K562 (cell line): ENCODE measurements at regions not wholly inside any gene's neighbourhood (a gene's known extent, or its start where the extent isn't known, plus 50 kb on each side); places are given as distances from the start of the nearest gene placed in this dataset.
A peak's percentile ranks its signal among the peaks of the same experiment; 100 is the strongest.

Experiments used
- ATAC-seq: fragments of 200-7000 bp; cut with Tn5 transposase; 3 replicates; pipeline ENCODE4 v1.9.1; 2020; ENCODE audit warnings: moderate library complexity
- BruUV-seq: library from RNA; stranded (reverse); fragments of 400-500 nt; replicated peaks from 2 replicates; lab custom pipeline; 2021; lab: Mats Ljungman, UMichigan
- CTCF ChIA-PET: fragments of 300-600 bp; formaldehyde crosslinking; extraction: SDS; loops from one replicate; lab custom pipeline; 2021; ENCODE audit warnings: low intra/inter-chr PET ratio; lab: Yijun Ruan, JAX
- POLR2A ChIA-PET: fragments of 300-600, 350-650 bp; sonication (Branson Sonifier 250); formaldehyde crosslinking; extraction: SDS; loops from one replicate; lab custom pipeline; 2021; ENCODE audit warnings: antibody characterized with exemption, inconsistent platforms; lab: Yijun Ruan, JAX
- DNase-seq, 4 experiments: peaks; one replicate each; pipeline versions ENCODE4 v3.0.0 to v3.0.0-alpha.2; 2011 to 2018; ENCODE audit warnings: low spot score in 3 of 4, mixed read lengths in 3 of 4; ENCODE audit errors: extremely low read depth in 1 of 4
- FAIRE-seq: peaks from 2 replicates; lab custom pipeline; 2011; peaks lifted over from hg19 to GRCh38; lab: Jason Lieb, UNC
- H2AFZ ChIP-seq: 2 replicates; pipeline ENCODE4 v1.6.0; 2011; ENCODE audit warnings: low read depth, low read length, control low read depth, inconsistent platforms
- H3K27ac ChIP-seq: fragments of 200-600 bp; 3 replicates; pipeline ENCODE4 v1.8.0; 2011; ENCODE audit warnings: low read depth, mild to moderate bottlenecking, control low read depth, inconsistent platforms, low read length, moderate library complexity, mixed read lengths; ENCODE audit errors: extremely low read depth
- H3K27me3 ChIP-seq, 2 experiments: fragments of 300-600 bp in 1 of 2; 2 replicates in 1 of 2; 3 replicates in 1 of 2; pipeline versions ENCODE4 v1.6.0 to v1.8.0; 2011; ENCODE audit warnings: inconsistent platforms in 2 of 2, low read length in 2 of 2, mild to moderate bottlenecking in 1 of 2, mixed read lengths in 1 of 2, moderate library complexity in 1 of 2; ENCODE audit not compliant: control insufficient read depth in 2 of 2, insufficient read depth in 2 of 2
- H3K36me3 ChIP-seq: fragments of 300-600 bp; 3 replicates; pipeline ENCODE4 v1.8.0; 2011; ENCODE audit warnings: mild to moderate bottlenecking, low read length, inconsistent platforms; ENCODE audit not compliant: control insufficient read depth, insufficient read depth
- H3K4me1 ChIP-seq, 2 experiments: fragments of 200-600 bp in 1 of 2; replicated peaks in 1 of 2; 2 replicates in 1 of 2; 3 replicates in 1 of 2; pipeline versions ENCODE4 v1.5.1 to v1.8.0; 2011; ENCODE audit warnings: inconsistent platforms in 2 of 2, low read length in 2 of 2, mild to moderate bottlenecking in 1 of 2, mixed read lengths in 1 of 2, moderate library complexity in 1 of 2; ENCODE audit not compliant: control insufficient read depth in 2 of 2, insufficient read depth in 2 of 2
- H3K4me2 ChIP-seq: 2 replicates; pipeline ENCODE4 v1.6.1; 2011; ENCODE audit warnings: low read length, control low read depth, inconsistent platforms, mixed read lengths; ENCODE audit not compliant: insufficient read depth
- H3K4me3 ChIP-seq: fragments of 200-600 bp; sonication (generic), shearing (Covaris generic); 2 replicates; pipeline ENCODE4 v1.5.1; 2016; ENCODE audit warnings: control low read depth, inconsistent platforms
- H3K79me2 ChIP-seq: fragments of 200-600 bp; 3 replicates; pipeline ENCODE4 v1.8.0; 2011; ENCODE audit warnings: low read length, inconsistent platforms; ENCODE audit not compliant: control insufficient read depth, insufficient read depth
- H3K9ac ChIP-seq, 2 experiments: 2 replicates each; pipeline versions ENCODE4 v1.6.0 to v1.6.1; 2011; ENCODE audit warnings: low read depth in 2 of 2, low read length in 2 of 2, control low read depth in 1 of 2, inconsistent platforms in 1 of 2, mild to moderate bottlenecking in 1 of 2, mixed read lengths in 1 of 2; ENCODE audit not compliant: insufficient read depth in 1 of 2
- H3K9me1 ChIP-seq: one replicate; pipeline ENCODE4 v1.6.0; 2011; ENCODE audit warnings: inconsistent platforms, mild to moderate bottlenecking, low read length, moderate library complexity; ENCODE audit not compliant: control insufficient read depth, insufficient read depth
- H3K9me3 ChIP-seq: replicated peaks from 2 replicates; pipeline ENCODE4 v1.5.1; 2011; ENCODE audit warnings: low read depth, low read length, inconsistent platforms; ENCODE audit not compliant: control insufficient read depth, insufficient read depth
- H4K20me1 ChIP-seq: replicated peaks from 2 replicates; pipeline ENCODE4 v1.6.1; 2011; ENCODE audit warnings: low read length, inconsistent platforms, mixed read lengths; ENCODE audit not compliant: control insufficient read depth, insufficient read depth
- ATF7 ChIP-seq: fragments of 450-650 bp; IDR thresholded peaks from 2 replicates; pipeline ENCODE4 v1.7.1; 2014; ENCODE audit warnings: mild to moderate bottlenecking, moderate library complexity
- BCL6 ChIP-seq: fragments of 250-450 bp; sonication (Bioruptor Pico); IDR thresholded peaks from 2 replicates; pipeline ENCODE4 v1.4.0; 2020
- DDX20 ChIP-seq: fragments of 450-650 bp; IDR thresholded peaks from 2 replicates; pipeline ENCODE4 v1.6.1; 2016; ENCODE audit warnings: missing genetic modification characterization, low read depth, mild to moderate bottlenecking, missing compliant biosample characterization, moderate library complexity
- GTF2A2 ChIP-seq: IDR thresholded peaks from 2 replicates; pipeline ENCODE4 v1.6.1; 2016; ENCODE audit warnings: mild to moderate bottlenecking, missing genetic modification characterization, missing compliant biosample characterization
- HDAC8 ChIP-seq: fragments of 450-650 bp; IDR thresholded peaks from 2 replicates; pipeline ENCODE4 v1.6.1; 2016; ENCODE audit warnings: mild to moderate bottlenecking, missing genetic modification characterization, moderate library complexity, missing compliant biosample characterization
- MAFF ChIP-seq: IDR thresholded peaks from 2 replicates; pipeline ENCODE4 v1.6.1; 2012; ENCODE audit warnings: low read length, improper control_type of control experiment
- SAFB2 ChIP-seq: fragments of 200-400 bp; formaldehyde crosslinking; IDR thresholded peaks from 2 replicates; pipeline ENCODE4 v1.6.1; 2018; ENCODE audit warnings: borderline replicate concordance, low read length, low read depth, moderate library complexity; ENCODE audit not compliant: severe bottlenecking
- STAG1 ChIP-seq: sonication (generic); formaldehyde crosslinking; IDR thresholded peaks from 2 replicates; pipeline ENCODE4 v1.5.0; 2020; ENCODE audit warnings: missing genetic modification reagents, borderline replicate concordance
- ZC3H8 ChIP-seq: fragments of 450-650 bp; IDR thresholded peaks from 2 replicates; pipeline ENCODE4 v1.6.1; 2017
- ZNF12 ChIP-seq: sonication (generic); formaldehyde crosslinking; IDR thresholded peaks from 2 replicates; pipeline ENCODE4 v1.4.0; 2020; ENCODE audit warnings: mild to moderate bottlenecking, missing genetic modification reagents
- WGBS: fragments of 100-300 bp; shearing (Covaris generic); methylation state at CpG from one replicate; pipeline ENCODE4 v1.1.6; 2016; ENCODE audit warnings: low coverage, mixed read lengths; ENCODE audit not compliant: insufficient coverage; ENCODE audit errors: missing lambda C conversion rate; 5-methylcytosine and 5-hydroxymethylcytosine counted together
- in situ Hi-C: fragments of 300-500 bp; cut with MboI; formaldehyde crosslinking; loops from 4 replicates; pipeline ENCODE4 v1.15.0; 2018; ENCODE audit warnings: inconsistent platforms, mixed read lengths
- intact Hi-C: fragments of 100-400 bp; cut with micrococcal nuclease; formaldehyde crosslinking; loops from 2 replicates; pipeline ENCODE4 v1.14.2; 2022
- TF ChIP-seq, protein P1 (sequence below): sonication (generic); formaldehyde crosslinking; IDR thresholded peaks from 2 replicates; pipeline ENCODE4 v1.8.1; 2023; ENCODE audit warnings: mild to moderate bottlenecking, missing genetic modification reagents
- TF ChIP-seq, protein P2 (sequence below), 2 experiments: fragments of 450-650 bp in 1 of 2; sonication (generic) in 1 of 2; formaldehyde crosslinking in 1 of 2; IDR thresholded peaks in 1 of 2; conservative IDR thresholded peaks in 1 of 2; 2 replicates each; pipeline versions ENCODE4 v1.6.1 to v1.8.1; 2016 to 2023; ENCODE audit warnings: mild to moderate bottlenecking in 2 of 2, moderate library complexity in 2 of 2, inconsistent platforms in 1 of 2, missing genetic modification reagents in 1 of 2

DNA sequence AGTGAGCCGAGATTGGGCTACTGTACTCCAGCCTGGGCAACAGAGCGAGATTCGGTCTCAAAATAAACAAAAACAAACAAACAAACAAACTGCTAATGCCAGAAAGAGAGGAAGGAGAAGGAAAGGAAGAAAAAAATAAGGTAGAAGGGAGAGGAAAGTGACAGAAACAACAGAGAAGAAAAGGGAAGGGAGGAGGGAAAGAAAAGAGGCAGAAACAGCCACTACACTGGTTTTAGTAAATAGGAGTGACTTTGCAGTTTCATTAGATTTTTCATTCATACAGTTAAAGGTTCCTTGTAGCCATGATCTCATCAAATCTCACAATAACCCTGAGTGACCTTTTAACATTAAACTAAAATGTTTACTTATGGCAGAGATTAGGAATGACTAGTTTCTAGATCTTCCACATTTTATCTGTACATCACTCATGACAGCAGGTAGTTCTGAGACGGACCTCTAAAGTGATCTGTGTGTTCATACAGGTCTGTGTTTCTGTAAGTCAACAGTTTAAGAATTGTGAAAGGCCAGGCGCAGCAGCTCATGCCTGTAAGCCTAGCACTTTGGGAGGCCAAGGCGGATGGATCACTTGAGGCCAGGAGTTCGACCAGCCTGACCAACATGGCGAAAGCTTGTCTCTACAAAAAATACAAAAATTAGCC lies 191.3 kb upstream of the KLF14 start (continued):
- TF ChIP-seq, protein P1, sequence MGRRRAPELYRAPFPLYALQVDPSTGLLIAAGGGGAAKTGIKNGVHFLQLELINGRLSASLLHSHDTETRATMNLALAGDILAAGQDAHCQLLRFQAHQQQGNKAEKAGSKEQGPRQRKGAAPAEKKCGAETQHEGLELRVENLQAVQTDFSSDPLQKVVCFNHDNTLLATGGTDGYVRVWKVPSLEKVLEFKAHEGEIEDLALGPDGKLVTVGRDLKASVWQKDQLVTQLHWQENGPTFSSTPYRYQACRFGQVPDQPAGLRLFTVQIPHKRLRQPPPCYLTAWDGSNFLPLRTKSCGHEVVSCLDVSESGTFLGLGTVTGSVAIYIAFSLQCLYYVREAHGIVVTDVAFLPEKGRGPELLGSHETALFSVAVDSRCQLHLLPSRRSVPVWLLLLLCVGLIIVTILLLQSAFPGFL (CRISPR knock-in tag), result no peak
- TF ChIP-seq ZC3H8 (no peak), BCL6 (CRISPR knock-in tag) (no peak), HDAC8 (tag) (no peak), ZNF12 (CRISPR knock-in tag) (no peak), MAFF (peak; percentile 55; the same call in 1 of the 2 replicates), GTF2A2 (tag) (no peak), ATF7 (peak; percentile 58; the same call in 1 of the 2 replicates), SAFB2 (no peak)

DNA sequence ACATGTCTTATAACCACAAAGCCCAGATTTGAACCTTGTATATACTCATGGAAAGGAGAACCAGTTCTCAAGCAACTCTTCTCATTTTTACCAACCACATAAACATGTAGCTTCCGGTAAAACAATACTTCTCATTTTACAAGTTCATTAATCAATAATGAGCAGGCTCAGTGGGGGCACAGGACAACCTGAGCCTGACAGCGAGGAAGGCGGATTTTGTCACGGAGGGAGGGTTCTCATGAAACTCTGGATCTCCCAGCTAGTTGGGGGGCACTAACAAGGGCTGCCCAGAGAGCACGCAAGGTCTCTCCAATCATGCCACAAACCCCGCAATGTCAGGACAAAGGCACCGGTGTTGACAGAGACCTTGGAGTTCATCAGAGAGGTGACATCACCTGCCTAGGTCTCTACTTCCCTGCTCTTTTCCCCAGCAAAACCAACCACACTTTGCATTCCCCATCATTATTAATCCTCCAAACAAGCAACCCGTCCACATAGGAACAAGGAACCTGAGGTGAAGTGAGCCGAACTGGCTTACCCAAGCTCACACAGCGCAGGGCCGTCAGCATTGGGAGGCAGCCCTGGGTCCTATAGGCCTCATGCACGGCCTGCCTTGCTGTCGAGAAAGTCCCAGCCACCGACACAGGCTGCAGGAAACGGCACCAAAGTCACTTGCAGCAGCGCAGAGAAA lies 192.1 kb upstream of the KLF14 start:
- FAIRE-seq (no peak), ATAC-seq (peak; percentile 28; the same call in 2 of the 3 replicates), DNase-seq (no peak)
- H3K79me2 ChIP-seq, result no peaks in the 10 kb centered on the region
- no peaks in the 10 kb centered on the region for H3K36me3 ChIP-seq
- POLR2A ChIA-PET, result interaction anchor here (1.2 to 2.0 kb wide), 3 partner anchors 10 to 14 kb away, joined by 4 to 10 read pairs (median 4); no protein-coding TSS in a partner anchor
- BruUV-seq, result no TSS peak
- in situ Hi-C loops (no loop called here), intact Hi-C loops (no loop called here)
- WGBS, result 82% methylated on average over 16 of the region's 16 CpGs
- H3K4me1 ChIP-seq, result peaks cover 4 to 5% of the 10 kb centered on the region in 2 experiments; a peak in 2 of 5 replicates
- no peak overlapping the region for H2AFZ ChIP-seq
- H4K20me1 ChIP-seq, result no peaks in the 10 kb centered on the region
- no peak overlapping the region for H3K4me3 ChIP-seq
- CTCF ChIA-PET, result no interaction called here
- no peaks in the 10 kb centered on the region for H3K9me3 ChIP-seq
- H3K27ac ChIP-seq, result no peak overlapping the region
- TF ChIP-seq, protein P2, sequence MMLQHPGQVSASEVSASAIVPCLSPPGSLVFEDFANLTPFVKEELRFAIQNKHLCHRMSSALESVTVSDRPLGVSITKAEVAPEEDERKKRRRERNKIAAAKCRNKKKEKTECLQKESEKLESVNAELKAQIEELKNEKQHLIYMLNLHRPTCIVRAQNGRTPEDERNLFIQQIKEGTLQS (IDR thresholded peaks at IDR 0.05), result 0 out of 2 replicates have a peak, but pooled peaks have one; percentile 14
- TF ChIP-seq, protein P2 (CRISPR knock-in tag; conservative IDR thresholded peaks at IDR 0.05), result no peak
- TF ChIP-seq STAG1 (CRISPR knock-in tag), result 0 out of 2 replicates have a peak, but pooled peaks have one; percentile 21
- TF ChIP-seq DDX20 (tag), result no peak
- no peak overlapping the region for H3K9ac ChIP-seq
- H3K9me1 ChIP-seq, result no peaks in the 10 kb centered on the region
- no peak overlapping the region for H3K4me2 ChIP-seq
- H3K27me3 ChIP-seq, result no peaks in the 10 kb centered on the region
